AG04450 (cell line): ENCODE measurements at regions not wholly inside any gene's neighbourhood (a gene's known extent, or its start where the extent isn't known, plus 50 kb on each side); places are given as distances from the start of the nearest gene placed in this dataset.
"Not testable (repeated sequence)": the region's sequence is repeated elsewhere in the genome, so short reads cannot be mapped to it uniquely, and the experiment has no call there.

ENCODE experiments used
- CTCF ChIA-PET: fragments of 300-600, 350-600 bp; formaldehyde crosslinking; extraction: SDS; loops from one replicate; lab custom pipeline; 2022; ENCODE audit warnings: antibody characterized with exemption, inconsistent platforms; lab: Charles Lee
- POLR2A ChIA-PET: fragments of 350-600 bp; formaldehyde crosslinking; extraction: SDS; loops from one replicate; lab custom pipeline; 2021; ENCODE audit warnings: antibody characterized with exemption, inconsistent platforms; lab: Yijun Ruan, JAX
- DNase-seq: peaks from one replicate; pipeline ENCODE4 v3.0.0-alpha.2; 2011; ENCODE audit warnings: low read depth, low spot score
- H3K27ac ChIP-seq: one replicate; pipeline ENCODE4 v1.5.1; 2012; ENCODE audit warnings: low read depth, low read length, control low read depth
- H3K27me3 ChIP-seq: one replicate; pipeline ENCODE4 v1.6.0; 2012; ENCODE audit warnings: low read length; ENCODE audit not compliant: control insufficient read depth, insufficient read depth
- H3K4me3 ChIP-seq: 2 replicates; pipeline ENCODE4 v1.5.1; 2011; ENCODE audit warnings: mild to moderate bottlenecking, low read depth, low read length, control low read depth
- H3K9me3 ChIP-seq: 2 replicates; pipeline ENCODE4 v1.5.1; 2012; ENCODE audit warnings: low read length; ENCODE audit not compliant: control insufficient read depth, insufficient read depth
- TF ChIP-seq, protein P1 (sequence below): IDR thresholded peaks from 2 replicates; pipeline ENCODE4 v1.5.1; 2011; ENCODE audit warnings: low read depth, low read length, control low read depth, inconsistent platforms

DNA sequence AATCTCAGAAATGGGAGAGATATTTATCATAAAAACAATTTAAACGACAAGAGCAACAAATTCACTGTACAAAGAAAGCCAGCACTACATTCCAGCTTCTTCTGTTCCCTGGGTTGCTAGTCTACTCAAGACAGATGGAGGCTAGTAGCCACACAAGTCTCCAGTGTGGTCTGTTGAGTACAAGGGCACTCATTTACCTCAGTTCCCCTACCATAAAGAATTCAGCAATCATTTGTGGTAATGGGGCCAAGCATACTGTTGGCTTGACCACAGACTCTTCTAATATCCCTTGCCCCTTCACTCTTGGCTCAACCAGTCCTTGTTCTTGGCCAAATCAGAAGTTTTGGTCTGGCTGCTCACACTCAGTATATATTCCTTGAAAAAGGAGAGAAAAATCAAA, 212.3 kb downstream of the COX18 start:
- POLR2A ChIA-PET = no interaction called here
- TF ChIP-seq, protein P1, sequence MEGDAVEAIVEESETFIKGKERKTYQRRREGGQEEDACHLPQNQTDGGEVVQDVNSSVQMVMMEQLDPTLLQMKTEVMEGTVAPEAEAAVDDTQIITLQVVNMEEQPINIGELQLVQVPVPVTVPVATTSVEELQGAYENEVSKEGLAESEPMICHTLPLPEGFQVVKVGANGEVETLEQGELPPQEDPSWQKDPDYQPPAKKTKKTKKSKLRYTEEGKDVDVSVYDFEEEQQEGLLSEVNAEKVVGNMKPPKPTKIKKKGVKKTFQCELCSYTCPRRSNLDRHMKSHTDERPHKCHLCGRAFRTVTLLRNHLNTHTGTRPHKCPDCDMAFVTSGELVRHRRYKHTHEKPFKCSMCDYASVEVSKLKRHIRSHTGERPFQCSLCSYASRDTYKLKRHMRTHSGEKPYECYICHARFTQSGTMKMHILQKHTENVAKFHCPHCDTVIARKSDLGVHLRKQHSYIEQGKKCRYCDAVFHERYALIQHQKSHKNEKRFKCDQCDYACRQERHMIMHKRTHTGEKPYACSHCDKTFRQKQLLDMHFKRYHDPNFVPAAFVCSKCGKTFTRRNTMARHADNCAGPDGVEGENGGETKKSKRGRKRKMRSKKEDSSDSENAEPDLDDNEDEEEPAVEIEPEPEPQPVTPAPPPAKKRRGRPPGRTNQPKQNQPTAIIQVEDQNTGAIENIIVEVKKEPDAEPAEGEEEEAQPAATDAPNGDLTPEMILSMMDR = no peak
- Histone ChIP-seq H3K27ac (no peak overlapping the region), H3K9me3 (no peaks in the 10 kb centered on the region), H3K4me3 (no peak overlapping the region), H3K27me3 (no peaks in the 10 kb centered on the region)
- no peak for DNase-seq
- CTCF ChIA-PET = no interaction called here

DNA sequence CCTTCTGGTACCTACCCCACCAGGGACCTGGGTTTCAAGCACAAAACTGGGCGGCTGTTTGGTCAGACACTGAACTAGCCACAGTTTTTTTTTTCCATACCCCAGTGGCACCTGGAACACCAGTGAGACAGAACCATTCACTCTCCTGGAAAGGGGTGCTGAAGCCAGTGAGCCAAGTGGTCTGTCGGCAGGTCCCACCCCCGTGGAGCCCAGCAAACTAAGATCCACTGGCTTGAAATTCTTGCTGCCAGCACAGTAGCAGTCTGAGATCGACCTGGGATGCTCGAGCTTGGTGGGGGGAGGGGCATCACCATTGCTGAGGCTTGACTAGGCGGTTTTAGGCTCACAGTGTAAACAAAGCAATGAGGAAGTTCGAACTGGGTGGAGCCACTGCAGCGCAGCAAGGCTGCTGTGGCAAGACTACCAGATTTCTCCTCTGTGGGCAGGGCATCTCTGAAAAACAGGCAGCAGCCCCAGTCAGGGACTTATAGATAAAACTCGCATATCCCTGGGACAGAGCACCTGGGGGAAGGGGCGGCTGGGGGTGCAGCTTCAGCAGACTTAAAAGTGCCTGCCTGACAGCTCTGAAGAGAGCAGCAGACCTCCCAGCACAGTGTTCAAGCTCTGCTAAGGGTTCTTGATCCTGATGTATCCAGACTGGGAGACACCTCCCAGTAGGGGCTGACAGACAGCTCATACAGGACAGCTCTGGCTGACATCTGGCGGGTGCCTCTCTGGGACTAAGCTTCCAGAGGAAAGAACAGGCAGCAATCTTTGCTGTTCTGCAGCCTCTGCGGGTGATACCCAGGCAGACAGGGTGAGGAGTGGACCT, 223.0 kb downstream of the COX18 start:
- DNase-seq = no peak

GRCh38 chr4:72843466-72843865, 226.1 kb downstream of the COX18 start:
- no peak for DNase-seq

More for the DNA sequence above, 223.0 kb downstream of the COX18 start:
- Histone ChIP-seq H3K27me3 (no peaks in the 10 kb centered on the region), H3K9me3 (no peaks in the 10 kb centered on the region), H3K4me3 (no peak overlapping the region), H3K27ac (no peak overlapping the region)
- TF ChIP-seq, protein P1 = no peak
- ChIA-PET CTCF (no interaction called here), POLR2A (no interaction called here)

GRCh38 chr4:72842323-72842722, 227.2 kb downstream of the COX18 start:
- Histone ChIP-seq H3K27me3 (no peaks in the 10 kb centered on the region), H3K9me3 (no peaks in the 10 kb centered on the region), H3K4me3 (no peak overlapping the region), H3K27ac (no peak overlapping the region)
- TF ChIP-seq, protein P1 = no peak
- no peak for DNase-seq
- POLR2A ChIA-PET = no interaction called here
- CTCF ChIA-PET = interaction anchor here (0.6 kb wide), 1 partner anchor 44 kb away, joined by 6 read pairs; no protein-coding TSS in a partner anchor

More at GRCh38 chr4:72843466-72843865, 226.1 kb downstream of the COX18 start:
- Histone ChIP-seq H3K4me3 (no peak overlapping the region), H3K27me3 (no peaks in the 10 kb centered on the region), H3K27ac (no peak overlapping the region), H3K9me3 (no peaks in the 10 kb centered on the region)
- ChIA-PET POLR2A (no interaction called here), CTCF (no interaction called here)
- TF ChIP-seq, protein P1 = no peak

DNA sequence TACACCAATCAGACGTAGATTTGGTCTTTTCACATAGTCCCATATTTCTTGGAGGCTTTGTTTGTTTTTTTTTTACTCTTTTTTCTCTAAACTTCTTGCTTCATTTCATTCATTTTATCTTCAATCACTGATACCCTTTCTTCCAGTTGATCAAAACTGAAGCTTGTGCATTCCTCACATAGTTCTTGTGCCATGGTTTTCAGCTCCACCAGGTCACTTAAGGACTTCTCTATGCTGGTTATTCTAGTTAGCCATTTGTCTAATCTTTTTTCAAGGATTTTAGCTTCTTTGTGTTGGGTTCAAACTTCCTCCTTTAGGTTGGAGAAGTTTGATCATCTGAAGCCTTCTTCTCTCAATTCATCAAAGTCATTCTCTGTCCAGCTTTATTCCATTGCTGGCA, 229.3 kb downstream of the COX18 start:
- H3K27me3 ChIP-seq, POLR2A ChIA-PET, DNase-seq, H3K27ac ChIP-seq, H3K9me3 ChIP-seq, H3K4me3 ChIP-seq, CTCF ChIA-PET: not testable (repeated sequence)
